Prostate gland (tissue), 2 donors: ENCODE measurements at regions not wholly inside any gene's neighbourhood (a gene's known extent, or its start where the extent isn't known, plus 50 kb on each side); places are given as distances from the start of the nearest gene placed in this dataset.

Experiments used
- DNase-seq: peaks from one replicate; pipeline ENCODE4 v3.0.0-alpha.2; 2019; ENCODE audit warnings: low spot score
- H3K27ac ChIP-seq, 2 donors: fragments of 200-600 bp; sonication (generic); 2 replicates each; pipeline ENCODE4 v1.5.1; 2017 to 2019
- H3K27me3 ChIP-seq: fragments of 200-600 bp; sonication (generic); replicated peaks from 2 replicates; pipeline ENCODE4 v1.5.1; 2019; ENCODE audit not compliant: insufficient read depth
- H3K36me3 ChIP-seq, 2 donors: fragments of 200-600 bp; sonication (generic); 1 replicate in 1 of 2; 2 replicates in 1 of 2; pipeline versions ENCODE4 v1.5.1 to v1.8.1; 2017 to 2019
- H3K4me1 ChIP-seq: fragments of 200-600 bp; sonication (generic); replicated peaks from 2 replicates; pipeline ENCODE4 v1.5.1; 2019
- H3K4me3 ChIP-seq, 2 donors: fragments of 200-600 bp; sonication (generic); 2 replicates each; pipeline ENCODE4 v1.5.1; 2017 to 2019
- H3K9me3 ChIP-seq: fragments of 200-600 bp; sonication (generic); 2 replicates; pipeline ENCODE4 v1.5.1; 2017
- POLR2A ChIP-seq: fragments of 450-650 bp; IDR thresholded peaks from one replicate; pipeline ENCODE4 v1.6.1; 2016; ENCODE audit warnings: antibody characterized with exemption, mild to moderate bottlenecking
- POLR2AphosphoS5 ChIP-seq: sonication (generic); formaldehyde crosslinking; IDR thresholded peaks from one replicate; pipeline ENCODE4 v1.6.1; 2017; ENCODE audit warnings: antibody characterized with exemption
- WGBS: methylation state at CpG from one replicate; pipeline ENCODE4 v1.1.5; 2018; 5-methylcytosine and 5-hydroxymethylcytosine counted together
- intact Hi-C: fragments of 100-400 bp; cut with DNase I; formaldehyde crosslinking; loops from one replicate; pipeline ENCODE4 v1.14.2; 2022
- TF ChIP-seq, protein P1 (sequence below), 4 experiments: fragments of 200-600 bp in 2 of 4; fragments of 450-650 bp in 2 of 4; sonication (generic) in 2 of 4; IDR thresholded peaks; 1 replicate in 3 of 4; 2 replicates in 1 of 4; pipeline ENCODE4 v1.5.1; 2016 to 2019; ENCODE audit warnings: antibody characterized with exemption in 4 of 4, mild to moderate bottlenecking in 2 of 4, moderate library complexity in 2 of 4

- Histone ChIP-seq H3K27me3 (no peaks in the 10 kb centered on the region), H3K36me3 (no peaks in the 10 kb centered on the region), H3K27ac (no peak overlapping the region), H3K4me1 (no peaks in the 10 kb centered on the region), H3K4me3 (no peak overlapping the region), H3K9me3 (no peaks in the 10 kb centered on the region)
- TF ChIP-seq POLR2A (no peak), POLR2AphosphoS5 (no peak)
- TF ChIP-seq, protein P1, sequence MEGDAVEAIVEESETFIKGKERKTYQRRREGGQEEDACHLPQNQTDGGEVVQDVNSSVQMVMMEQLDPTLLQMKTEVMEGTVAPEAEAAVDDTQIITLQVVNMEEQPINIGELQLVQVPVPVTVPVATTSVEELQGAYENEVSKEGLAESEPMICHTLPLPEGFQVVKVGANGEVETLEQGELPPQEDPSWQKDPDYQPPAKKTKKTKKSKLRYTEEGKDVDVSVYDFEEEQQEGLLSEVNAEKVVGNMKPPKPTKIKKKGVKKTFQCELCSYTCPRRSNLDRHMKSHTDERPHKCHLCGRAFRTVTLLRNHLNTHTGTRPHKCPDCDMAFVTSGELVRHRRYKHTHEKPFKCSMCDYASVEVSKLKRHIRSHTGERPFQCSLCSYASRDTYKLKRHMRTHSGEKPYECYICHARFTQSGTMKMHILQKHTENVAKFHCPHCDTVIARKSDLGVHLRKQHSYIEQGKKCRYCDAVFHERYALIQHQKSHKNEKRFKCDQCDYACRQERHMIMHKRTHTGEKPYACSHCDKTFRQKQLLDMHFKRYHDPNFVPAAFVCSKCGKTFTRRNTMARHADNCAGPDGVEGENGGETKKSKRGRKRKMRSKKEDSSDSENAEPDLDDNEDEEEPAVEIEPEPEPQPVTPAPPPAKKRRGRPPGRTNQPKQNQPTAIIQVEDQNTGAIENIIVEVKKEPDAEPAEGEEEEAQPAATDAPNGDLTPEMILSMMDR (IDR thresholded peaks at IDR 0.05), result no peak
- WGBS, result 66% methylated on average over 4 of the region's 4 CpGs
- intact Hi-C loops, result no loop called here
- no peak for DNase-seq
Observed at GRCh38 chr5:158368686-158369085, 509.7 kb upstream of the CLINT1 start.

- TF ChIP-seq POLR2AphosphoS5 (no peak), POLR2A (no peak)
- TF ChIP-seq, protein P1 (IDR thresholded peaks at IDR 0.05), result no peak
- intact Hi-C loops, result no loop called here
- no peaks in the 10 kb centered on the region for H3K27me3 ChIP-seq
- WGBS, result 60% methylated on average over 4 of the region's 4 CpGs
- no peaks in the 10 kb centered on the region for H3K9me3 ChIP-seq
- H3K27ac ChIP-seq, result no peak overlapping the region
- no peaks in the 10 kb centered on the region for H3K4me1 ChIP-seq
- H3K36me3 ChIP-seq, result no peaks in the 10 kb centered on the region
- no peak for DNase-seq
- H3K4me3 ChIP-seq, result no peak overlapping the region
Observed at GRCh38 chr5:158364367-158364766, 505.4 kb upstream of the CLINT1 start.

DNA sequence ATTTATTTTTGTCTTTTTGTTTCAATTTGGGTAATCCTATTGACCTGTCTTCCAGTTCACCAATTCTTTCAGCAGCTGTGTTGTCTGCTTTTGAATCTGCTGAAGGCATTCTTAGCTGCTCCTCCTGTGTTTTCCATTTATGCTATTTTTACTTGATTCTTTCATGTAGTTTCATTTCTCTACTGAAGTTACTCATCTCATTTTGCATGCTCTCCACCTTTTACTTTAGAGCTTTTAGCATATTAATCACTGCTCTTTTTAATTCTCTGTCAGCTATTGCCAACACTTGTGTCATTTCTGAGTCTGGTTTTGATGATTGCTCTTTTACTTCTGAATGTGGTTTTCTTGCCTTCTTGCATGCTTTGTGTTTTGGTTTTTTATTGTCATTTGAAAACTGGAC is 496.0 kb upstream of the CLINT1 start:
- intact Hi-C loops, result no loop called here
- TF ChIP-seq, protein P1 (IDR thresholded peaks at IDR 0.05), result no peak
- TF ChIP-seq POLR2AphosphoS5 (no peak), POLR2A (no peak)
- no peaks in the 10 kb centered on the region for H3K9me3 ChIP-seq

DNA sequence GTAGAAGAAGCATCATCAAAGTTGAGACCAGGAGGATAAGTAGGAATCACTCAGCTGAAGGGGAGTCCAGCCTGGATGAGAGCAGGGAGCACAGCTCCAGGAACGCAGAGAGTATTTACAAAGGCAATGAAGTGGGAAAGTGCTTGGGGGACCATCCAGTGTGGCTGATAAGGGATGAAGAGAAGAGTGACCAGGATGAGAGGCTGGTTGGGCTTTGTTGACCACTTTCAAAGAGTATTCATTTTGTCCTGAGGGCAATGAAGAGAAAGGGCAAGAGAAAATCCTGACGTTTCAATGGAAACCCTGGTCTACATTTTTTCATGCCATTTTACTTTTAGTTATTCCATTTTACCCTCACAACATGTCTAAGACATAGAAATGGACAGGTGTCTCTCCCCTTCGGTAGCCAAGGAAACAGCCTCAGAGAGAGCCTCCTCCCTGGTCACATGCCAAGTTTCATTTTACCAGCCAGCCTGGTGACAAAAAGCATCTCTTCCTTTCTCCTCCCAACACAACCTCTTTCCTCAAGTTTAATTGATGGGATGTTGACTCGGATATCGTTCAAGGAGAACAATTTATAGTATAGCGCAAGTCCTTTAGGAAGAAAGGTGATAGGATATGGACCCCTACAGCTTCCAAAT is 492.7 kb upstream of the CLINT1 start:
- no peaks in the 10 kb centered on the region for H3K36me3 ChIP-seq
- intact Hi-C loops, result no loop called here
- TF ChIP-seq POLR2A (no peak), POLR2AphosphoS5 (no peak)
- TF ChIP-seq, protein P1 (IDR thresholded peaks at IDR 0.05), result no peak
- H3K9me3 ChIP-seq, result no peaks in the 10 kb centered on the region
- no peaks in the 10 kb centered on the region for H3K4me1 ChIP-seq
- no peaks in the 10 kb centered on the region for H3K27me3 ChIP-seq
- no peak overlapping the region for H3K4me3 ChIP-seq
- 85% methylated on average over 6 of the region's 6 CpGs for WGBS
- no peak overlapping the region for H3K27ac ChIP-seq
- no peak for DNase-seq

More for the DNA sequence above, 496.0 kb upstream of the CLINT1 start:
- no peaks in the 10 kb centered on the region for H3K36me3 ChIP-seq
- H3K4me3 ChIP-seq, result no peak overlapping the region
- H3K4me1 ChIP-seq, result no peaks in the 10 kb centered on the region
- H3K27ac ChIP-seq, result no peak overlapping the region
- H3K27me3 ChIP-seq, result no peaks in the 10 kb centered on the region
- DNase-seq, result no peak

DNA sequence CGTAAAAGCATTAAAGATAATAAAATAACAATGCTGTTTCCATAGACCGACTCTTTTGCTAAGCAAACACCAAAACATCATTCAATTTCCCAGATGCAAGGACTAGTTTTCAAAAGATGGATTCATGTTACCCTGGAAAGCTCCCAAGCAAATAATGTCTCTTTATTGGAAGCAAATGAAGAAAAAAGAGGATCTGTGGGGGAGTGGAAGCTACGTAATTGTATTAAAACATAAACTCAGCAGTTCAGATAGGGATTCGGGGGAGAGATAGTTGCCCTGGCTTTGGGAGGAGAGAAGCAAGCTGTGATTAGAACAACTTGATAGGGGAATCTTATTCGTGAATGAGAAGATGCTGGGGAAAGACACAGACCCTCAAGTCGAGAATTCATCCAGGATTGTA is 491.0 kb upstream of the CLINT1 start:
- no peaks in the 10 kb centered on the region for H3K9me3 ChIP-seq
- no peaks in the 10 kb centered on the region for H3K4me1 ChIP-seq
- no peaks in the 10 kb centered on the region for H3K36me3 ChIP-seq
- no peak overlapping the region for H3K27ac ChIP-seq
- no peaks in the 10 kb centered on the region for H3K27me3 ChIP-seq
- no peak for DNase-seq
- no peak for TF ChIP-seq POLR2A
- TF ChIP-seq POLR2AphosphoS5, result no peak
- TF ChIP-seq, protein P1 (IDR thresholded peaks at IDR 0.05), result no peak
- intact Hi-C loops, result no loop called here
- H3K4me3 ChIP-seq, result no peak overlapping the region
- 28% methylated on average over 6 of the region's 6 CpGs for WGBS
